ENCODE measurements at regions not wholly inside any gene's neighbourhood (a gene's known extent, or its start where the extent isn't known, plus 50 kb on each side); places are given as distances from the start of the nearest gene placed in this dataset.
A peak's percentile ranks its signal among the peaks of the same experiment; 100 is the strongest.
"Not testable (repeated sequence)": the region's sequence is repeated elsewhere in the genome, so short reads cannot be mapped to it uniquely, and the experiment has no call there.

DNA sequence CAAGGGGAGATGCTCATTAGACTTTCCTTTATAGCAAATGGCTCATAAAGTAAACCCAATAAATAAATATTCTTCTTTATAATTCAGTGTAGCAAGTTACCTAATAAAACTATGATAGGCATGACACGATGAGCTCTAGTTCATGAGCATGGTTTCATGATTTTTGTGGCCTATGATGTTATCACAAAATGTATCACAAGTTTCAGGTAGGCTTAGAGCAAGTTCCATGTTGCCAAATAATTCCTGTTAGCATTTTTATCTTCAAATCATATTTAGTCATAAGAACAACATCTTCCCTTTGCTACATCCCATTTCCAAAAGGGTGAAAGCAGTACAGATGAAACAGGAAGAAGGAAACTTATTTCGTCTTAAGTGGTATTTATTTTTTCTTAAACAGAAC is 200.2 kb downstream of the ENC1 start:
- no peaks in the 10 kb centered on the region for H3K27me3 ChIP-seq (ENCODE audit: control insufficient read depth in 2 of 2, insufficient read depth in 2 of 2, low read length in 2 of 2)
- POLR2A ChIA-PET: no interaction called here
- CTCF ChIA-PET: no interaction called here
- DNase-seq (no peak), ATAC-seq (no peak)
- no peak overlapping the region for H3K27ac ChIP-seq (ENCODE audit: low read depth, low read length)
- no peaks in the 10 kb centered on the region for H3K9me3 ChIP-seq (ENCODE audit: control insufficient read depth in 2 of 3, low read length in 3 of 3)
- no peaks in the 10 kb centered on the region for H3K36me3 ChIP-seq (ENCODE audit: control insufficient read depth in 2 of 3, insufficient read depth in 3 of 3, low read length in 3 of 3)
- Mint-ChIP-seq H3K9me3 (peaks cover 0 to 6% (median 2%) of the 10 kb centered on the region in 11 donors), H3K27me3 (peaks cover 2 to 21% (median 19%) of the 10 kb centered on the region in 5 donors), H3K4me1 (no peaks in the 10 kb centered on the region), H3K4me3 (no peak overlapping the region), H3K27ac (no peak overlapping the region), H3K36me3 (no peaks in the 10 kb centered on the region)
- intact Hi-C loops (cut with micrococcal nuclease): no loop called here
- no peak overlapping the region for H3K4me3 ChIP-seq (ENCODE audit: low read length)
- H3K4me1 ChIP-seq (ENCODE audit: control insufficient read depth in 2 of 2, insufficient read depth in 2 of 2, low read length in 2 of 2): no peaks in the 10 kb centered on the region

DNA sequence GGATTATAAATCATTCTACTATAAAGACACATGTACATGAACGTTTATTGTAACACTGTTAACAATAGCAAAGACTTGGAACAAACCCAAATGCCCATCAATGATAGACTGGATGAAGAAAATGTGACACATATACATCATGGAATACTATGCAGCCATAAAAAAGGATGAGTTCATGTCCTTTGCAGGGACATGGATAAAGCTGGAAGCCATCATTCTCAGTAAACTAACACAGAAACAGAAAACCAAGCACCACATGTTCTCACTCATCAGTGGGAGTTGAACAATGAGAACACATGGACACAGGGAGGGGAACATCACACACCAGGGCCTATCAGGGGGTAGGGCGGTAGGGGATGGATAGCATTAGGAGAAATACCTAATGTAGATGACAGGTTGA is 202.7 kb downstream of the ENC1 start:
- H3K27ac Mint-ChIP-seq; H3K9me3 Mint-ChIP-seq; H3K4me3 Mint-ChIP-seq; H3K4me1 ChIP-seq (ENCODE audit: control insufficient read depth in 2 of 2, insufficient read depth in 2 of 2, low read length in 2 of 2); H3K27ac ChIP-seq (ENCODE audit: low read depth, low read length); CTCF ChIA-PET; H3K9me3 ChIP-seq (ENCODE audit: control insufficient read depth in 2 of 3, low read length in 3 of 3); H3K27me3 ChIP-seq (ENCODE audit: control insufficient read depth in 2 of 2, insufficient read depth in 2 of 2, low read length in 2 of 2); H3K36me3 ChIP-seq (ENCODE audit: control insufficient read depth in 2 of 3, insufficient read depth in 3 of 3, low read length in 3 of 3); DNase-seq; H3K36me3 Mint-ChIP-seq; H3K4me3 ChIP-seq (ENCODE audit: low read length); POLR2A ChIA-PET; intact Hi-C loops (cut with micrococcal nuclease); H3K4me1 Mint-ChIP-seq; ATAC-seq: not testable (repeated sequence)
- peaks cover 4 to 39% (median 20%) of the 10 kb centered on the region in 5 donors for H3K27me3 Mint-ChIP-seq

DNA sequence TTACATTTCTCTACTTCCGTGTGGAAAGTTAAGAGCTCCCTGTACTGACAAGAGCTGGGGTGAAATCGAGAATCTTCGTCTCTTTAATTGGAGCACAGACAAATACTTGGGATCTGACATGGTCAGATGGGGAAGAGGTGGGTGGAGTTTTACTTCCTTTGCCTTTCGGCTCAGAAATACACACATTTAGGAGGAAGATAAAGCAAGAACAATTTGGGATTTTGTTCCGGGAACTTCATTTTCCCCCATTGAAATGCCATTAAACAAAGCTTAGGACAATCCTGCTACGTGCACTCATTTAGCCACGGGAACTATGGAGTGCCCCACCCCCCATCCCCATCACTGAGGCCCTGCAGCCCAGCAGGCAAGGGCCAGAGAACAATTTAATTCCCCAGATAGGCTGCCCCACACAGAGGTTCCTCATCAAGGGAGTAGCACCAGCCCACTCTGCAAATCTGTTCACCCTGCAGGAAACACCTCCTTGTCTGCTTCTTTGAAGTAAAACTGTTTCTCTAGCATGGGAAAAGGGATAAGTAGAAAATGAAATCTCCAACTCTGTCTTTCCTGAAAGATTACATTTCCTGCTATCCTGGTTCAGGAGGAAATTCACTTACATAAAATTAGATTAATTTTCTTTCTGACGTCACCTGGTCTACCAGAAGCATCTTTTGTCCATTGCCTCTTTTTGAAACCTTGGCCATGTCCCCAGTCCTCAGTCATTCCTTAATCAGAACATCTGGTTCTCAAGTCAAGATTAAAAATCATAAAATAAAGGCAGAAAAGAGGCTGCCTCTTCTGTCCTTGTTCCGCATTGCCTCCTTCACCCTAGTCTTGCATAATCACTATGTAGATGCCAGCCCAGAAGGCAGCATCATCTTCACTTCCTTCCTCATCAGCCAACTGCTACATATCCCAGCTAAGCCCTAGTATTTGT is 206.4 kb downstream of the ENC1 start:
- POLR2A ChIA-PET: no interaction called here
- Mint-ChIP-seq H3K36me3 (no peaks in the 10 kb centered on the region), H3K4me3 (no peak overlapping the region), H3K9me3 (peaks cover 0 to 6% (median 2%) of the 10 kb centered on the region in 11 donors), H3K4me1 (peaks cover 0 to 9% (median 0%) of the 10 kb centered on the region in 7 donors), H3K27ac (no peak overlapping the region), H3K27me3 (peaks cover 7 to 45% (median 29%) of the 10 kb centered on the region in 5 donors)
- peak; percentile 41 for ATAC-seq
- intact Hi-C loops (cut with micrococcal nuclease): no loop called here
- Histone ChIP-seq H3K27ac (ENCODE audit: low read depth, low read length) (no peak overlapping the region), H3K36me3 (ENCODE audit: control insufficient read depth in 2 of 3, insufficient read depth in 3 of 3, low read length in 3 of 3) (no peaks in the 10 kb centered on the region), H3K27me3 (ENCODE audit: control insufficient read depth in 2 of 2, insufficient read depth in 2 of 2, low read length in 2 of 2) (no peaks in the 10 kb centered on the region), H3K4me3 (ENCODE audit: low read length) (no peak overlapping the region), H3K9me3 (ENCODE audit: control insufficient read depth in 2 of 3, low read length in 3 of 3) (no peaks in the 10 kb centered on the region), H3K4me1 (ENCODE audit: control insufficient read depth in 2 of 2, insufficient read depth in 2 of 2, low read length in 2 of 2) (no peaks in the 10 kb centered on the region)
- no peak for DNase-seq
- CTCF ChIA-PET: no interaction called here

DNA sequence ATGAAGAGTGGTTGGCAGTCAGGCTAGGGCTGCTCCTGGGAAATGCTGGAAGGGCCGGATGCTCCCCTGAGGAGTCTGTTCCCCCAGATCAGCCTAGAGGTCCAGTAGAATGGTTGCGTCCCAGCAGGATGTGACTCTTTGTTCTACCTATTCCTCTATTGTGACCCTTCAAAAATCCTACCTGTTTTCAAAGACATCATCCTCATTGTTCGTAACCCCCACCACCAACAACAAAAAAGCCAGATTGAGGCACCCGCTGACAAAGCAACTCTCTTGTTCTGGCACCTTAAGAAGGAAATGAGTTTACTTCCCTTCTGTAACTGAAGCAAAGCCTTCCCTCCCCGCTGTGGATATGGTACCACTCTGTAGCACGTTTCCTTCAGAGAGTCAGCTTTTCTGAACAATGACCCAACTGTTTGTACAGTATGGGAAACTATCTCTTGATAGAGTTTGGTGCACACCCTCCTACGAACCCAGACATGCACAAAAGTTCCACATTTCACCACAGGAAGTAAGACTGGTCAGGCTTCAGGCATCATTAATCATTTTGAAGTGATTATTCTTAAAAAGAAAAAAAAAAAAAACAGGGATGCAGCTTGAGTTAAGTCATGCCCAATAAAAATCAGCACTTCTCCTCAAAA is 207.2 kb downstream of the ENC1 start:
- H3K4me1 Mint-ChIP-seq: peaks cover 0 to 9% (median 0%) of the 10 kb centered on the region in 7 donors
- peaks cover 7 to 41% (median 30%) of the 10 kb centered on the region in 5 donors for H3K27me3 Mint-ChIP-seq
- H3K4me3 Mint-ChIP-seq: no peak overlapping the region
- H3K36me3 Mint-ChIP-seq: no peaks in the 10 kb centered on the region
- peaks cover 0 to 6% (median 2%) of the 10 kb centered on the region in 11 donors for H3K9me3 Mint-ChIP-seq
- H3K4me1 ChIP-seq (ENCODE audit: control insufficient read depth in 2 of 2, insufficient read depth in 2 of 2, low read length in 2 of 2): no peaks in the 10 kb centered on the region
- no peaks in the 10 kb centered on the region for H3K36me3 ChIP-seq (ENCODE audit: control insufficient read depth in 2 of 3, insufficient read depth in 3 of 3, low read length in 3 of 3)
- no peaks in the 10 kb centered on the region for H3K9me3 ChIP-seq (ENCODE audit: control insufficient read depth in 2 of 3, low read length in 3 of 3)
- H3K27ac ChIP-seq (ENCODE audit: low read depth, low read length): no peak overlapping the region
- DNase-seq (no peak), ATAC-seq (peak; percentile 83)
- POLR2A ChIA-PET: no interaction called here
- CTCF ChIA-PET: no interaction called here
- H3K27ac Mint-ChIP-seq: no peak overlapping the region
- no peaks in the 10 kb centered on the region for H3K27me3 ChIP-seq (ENCODE audit: control insufficient read depth in 2 of 2, insufficient read depth in 2 of 2, low read length in 2 of 2)
- intact Hi-C loops (cut with micrococcal nuclease): no loop called here
- no peak overlapping the region for H3K4me3 ChIP-seq (ENCODE audit: low read length)

DNA sequence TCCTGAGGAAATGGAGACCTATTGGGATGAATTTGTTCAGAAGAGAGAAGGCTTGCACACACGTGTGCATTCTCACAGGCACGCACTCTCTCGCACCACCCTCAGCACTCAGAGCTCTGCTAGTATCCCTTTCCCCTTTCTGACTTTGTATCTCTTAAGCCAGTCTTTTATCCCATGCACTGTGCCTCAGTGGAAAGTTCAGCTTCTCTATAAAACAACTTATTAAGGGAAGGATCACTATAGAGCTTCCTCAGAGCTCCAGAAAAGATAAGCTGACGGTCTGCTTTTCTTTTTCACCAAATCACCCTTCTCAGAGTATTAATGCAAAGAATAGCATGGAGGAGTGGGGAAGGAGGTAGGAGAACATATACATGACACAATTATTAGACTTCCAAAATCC is 207.8 kb downstream of the ENC1 start:
- ChIA-PET POLR2A (no interaction called here), CTCF (no interaction called here)
- Mint-ChIP-seq H3K9me3 (peaks cover 0 to 6% (median 0%) of the 10 kb centered on the region in 11 donors), H3K4me1 (peaks cover 0 to 9% (median 0%) of the 10 kb centered on the region in 7 donors), H3K27me3 (peaks cover 7 to 44% (median 34%) of the 10 kb centered on the region in 5 donors), H3K4me3 (no peak overlapping the region), H3K27ac (no peak overlapping the region), H3K36me3 (no peaks in the 10 kb centered on the region)
- Histone ChIP-seq H3K27me3 (ENCODE audit: control insufficient read depth in 2 of 2, insufficient read depth in 2 of 2, low read length in 2 of 2) (no peaks in the 10 kb centered on the region), H3K27ac (ENCODE audit: low read depth, low read length) (no peak overlapping the region), H3K4me1 (ENCODE audit: control insufficient read depth in 2 of 2, insufficient read depth in 2 of 2, low read length in 2 of 2) (no peaks in the 10 kb centered on the region), H3K9me3 (ENCODE audit: control insufficient read depth in 2 of 3, low read length in 3 of 3) (no peaks in the 10 kb centered on the region), H3K4me3 (ENCODE audit: low read length) (no peak overlapping the region), H3K36me3 (ENCODE audit: control insufficient read depth in 2 of 3, insufficient read depth in 3 of 3, low read length in 3 of 3) (no peaks in the 10 kb centered on the region)
- DNase-seq (no peak), ATAC-seq (no peak)
- intact Hi-C loops (cut with micrococcal nuclease): no loop called here

DNA sequence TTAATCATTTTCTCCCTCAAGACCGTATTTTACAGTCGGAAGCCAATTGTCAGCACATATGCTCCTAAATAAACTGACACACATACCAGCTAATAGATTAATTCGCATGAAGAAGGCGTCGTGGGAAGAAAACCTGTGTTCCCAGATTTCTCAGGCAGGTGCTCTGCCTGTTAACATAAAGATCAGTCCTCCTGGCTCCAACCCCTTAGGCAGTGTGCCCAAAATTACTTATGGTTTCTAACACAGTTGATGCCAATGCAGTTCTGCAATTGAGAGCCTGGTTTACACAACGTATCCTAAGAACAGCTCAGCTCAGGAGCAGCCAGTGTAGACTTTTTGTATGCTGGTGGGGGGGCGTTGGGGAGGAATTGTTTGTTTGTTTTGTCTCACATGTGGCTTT is 208.3 kb downstream of the ENC1 start:
- DNase-seq (no peak), ATAC-seq (no peak)
- Histone ChIP-seq H3K27ac (ENCODE audit: low read depth, low read length) (no peak overlapping the region), H3K36me3 (ENCODE audit: control insufficient read depth in 2 of 3, insufficient read depth in 3 of 3, low read length in 3 of 3) (no peaks in the 10 kb centered on the region), H3K9me3 (ENCODE audit: control insufficient read depth in 2 of 3, low read length in 3 of 3) (no peaks in the 10 kb centered on the region), H3K27me3 (ENCODE audit: control insufficient read depth in 2 of 2, insufficient read depth in 2 of 2, low read length in 2 of 2) (no peaks in the 10 kb centered on the region), H3K4me1 (ENCODE audit: control insufficient read depth in 2 of 2, insufficient read depth in 2 of 2, low read length in 2 of 2) (no peaks in the 10 kb centered on the region), H3K4me3 (ENCODE audit: low read length) (no peak overlapping the region)
- POLR2A ChIA-PET: no interaction called here
- Mint-ChIP-seq H3K27me3 (peaks cover 7 to 44% (median 34%) of the 10 kb centered on the region in 5 donors), H3K4me3 (no peak overlapping the region), H3K9me3 (peaks cover 0 to 6% (median 0%) of the 10 kb centered on the region in 11 donors), H3K4me1 (peaks cover 0 to 9% (median 0%) of the 10 kb centered on the region in 7 donors), H3K27ac (no peak overlapping the region), H3K36me3 (no peaks in the 10 kb centered on the region)
- CTCF ChIA-PET: no interaction called here
- intact Hi-C loops (cut with micrococcal nuclease): no loop called here
